GM18499 (cell line): ENCODE measurements at regions not wholly inside any gene's neighbourhood (a gene's known extent, or its start where the extent isn't known, plus 50 kb on each side); places are given as distances from the start of the nearest gene placed in this dataset.
"Not testable (repeated sequence)": the region's sequence is repeated elsewhere in the genome, so short reads cannot be mapped to it uniquely, and the experiment has no call there.

Experiments used
- ATAC-seq: cut with Tn5 transposase; IDR thresholded peaks from one replicate; pipeline ENCODE4 v1.9.1; 2021; ENCODE audit warnings: moderate number of reproducible peaks; ENCODE audit not compliant: insufficient read depth, unreplicated experiment

GRCh38 chr22:48297296-48297695, 1530.4 kb downstream of the BRD1 start:
- ATAC-seq = no peak

- not testable (repeated sequence) for ATAC-seq
These were observed 1527.5 kb downstream of the TBC1D22A start for GRCh38 chr22:48289954-48290353.

GRCh38 chr22:48288376-48288940, 1526.0 kb downstream of the TBC1D22A start:
- ATAC-seq = no peak

- no peak for ATAC-seq
These were observed 1524.6 kb downstream of the TBC1D22A start for GRCh38 chr22:48287031-48287430.

GRCh38 chr22:48284671-48285070, 1522.2 kb downstream of the TBC1D22A start:
- no peak for ATAC-seq

GRCh38 chr22:48282804-48283203, 1520.4 kb downstream of the TBC1D22A start:
- no peak for ATAC-seq

- ATAC-seq = no peak
These were observed 1517.0 kb downstream of the TBC1D22A start for GRCh38 chr22:48279461-48279756.

GRCh38 chr22:48278620-48279460, 1516.4 kb downstream of the TBC1D22A start:
- ATAC-seq = no peak

- ATAC-seq = no peak
These were observed 1515.6 kb downstream of the TBC1D22A start for GRCh38 chr22:48277868-48278581.

- no peak for ATAC-seq
These were observed 1514.8 kb downstream of the TBC1D22A start for GRCh38 chr22:48276994-48277867.

- ATAC-seq = no peak
These were observed 1513.0 kb downstream of the TBC1D22A start for GRCh38 chr22:48275412-48275811.

GRCh38 chr22:48270731-48271130, 1508.3 kb downstream of the TBC1D22A start:
- no peak for ATAC-seq

- no peak for ATAC-seq
These were observed 1506.5 kb downstream of the TBC1D22A start for GRCh38 chr22:48268771-48269552.

- no peak for ATAC-seq
These were observed 1505.8 kb downstream of the TBC1D22A start for GRCh38 chr22:48268293-48268692.

- no peak for ATAC-seq
These were observed 1505.2 kb downstream of the TBC1D22A start for GRCh38 chr22:48267681-48268080.

- ATAC-seq = no peak
These were observed 1502.7 kb downstream of the TBC1D22A start for GRCh38 chr22:48265000-48265625.

- no peak for ATAC-seq
These were observed 1502.1 kb downstream of the TBC1D22A start for GRCh38 chr22:48264586-48264985.

- no peak for ATAC-seq
These were observed 1501.4 kb downstream of the TBC1D22A start for GRCh38 chr22:48263791-48264351.

GRCh38 chr22:48263431-48263765, 1500.9 kb downstream of the TBC1D22A start:
- ATAC-seq = no peak
